ENCODE measurements at regions not wholly inside any gene's neighbourhood (a gene's known extent, or its start where the extent isn't known, plus 50 kb on each side); places are given as distances from the start of the nearest gene placed in this dataset.
"Not testable (repeated sequence)": the region's sequence is repeated elsewhere in the genome, so short reads cannot be mapped to it uniquely, and the experiment has no call there.

- no peak overlapping the region for H3K4me3 ChIP-seq (ENCODE audit: low read depth, low read length)
- DNase-seq (ENCODE audit: low read depth), result no peak
Observed at GRCh38 chr20:12063106-12063684, 145.5 kb downstream of the BTBD3 start.

- DNase-seq (ENCODE audit: low read depth), result no peak
- H3K4me3 ChIP-seq (ENCODE audit: low read depth, low read length), result no peak overlapping the region
Observed at GRCh38 chr20:12064540-12064939, 146.8 kb downstream of the BTBD3 start.

- no peak overlapping the region for H3K4me3 ChIP-seq (ENCODE audit: low read depth, low read length)
- no peak for DNase-seq (ENCODE audit: low read depth)
Observed at GRCh38 chr20:12067686-12068085, 150.0 kb downstream of the BTBD3 start.

GRCh38 chr20:12068121-12068520 lies 150.4 kb downstream of the BTBD3 start:
- DNase-seq (ENCODE audit: low read depth), result no peak
- no peak overlapping the region for H3K4me3 ChIP-seq (ENCODE audit: low read depth, low read length)

- H3K4me3 ChIP-seq (ENCODE audit: low read depth, low read length), result no peak overlapping the region
- no peak for DNase-seq (ENCODE audit: low read depth)
Observed at GRCh38 chr20:12069181-12069580, 151.5 kb downstream of the BTBD3 start.

- no peak overlapping the region for H3K4me3 ChIP-seq (ENCODE audit: low read depth, low read length)
- no peak for DNase-seq (ENCODE audit: low read depth)
Observed at GRCh38 chr20:12072221-12072953, 154.7 kb downstream of the BTBD3 start.

GRCh38 chr20:12072954-12073264 lies 155.2 kb downstream of the BTBD3 start:
- no peak overlapping the region for H3K4me3 ChIP-seq (ENCODE audit: low read depth, low read length)
- DNase-seq (ENCODE audit: low read depth), result no peak

- H3K4me3 ChIP-seq (ENCODE audit: low read depth, low read length), result no peak overlapping the region
- DNase-seq (ENCODE audit: low read depth), result no peak
Observed at GRCh38 chr20:12074111-12074655, 156.5 kb downstream of the BTBD3 start.

- DNase-seq (ENCODE audit: low read depth), result no peak
- no peak overlapping the region for H3K4me3 ChIP-seq (ENCODE audit: low read depth, low read length)
Observed at GRCh38 chr20:12076200-12076599, 158.5 kb downstream of the BTBD3 start.

- no peak overlapping the region for H3K4me3 ChIP-seq (ENCODE audit: low read depth, low read length)
- DNase-seq (ENCODE audit: low read depth), result peak; percentile 25
Observed at GRCh38 chr20:12077875-12078274, 160.2 kb downstream of the BTBD3 start.

- no peak overlapping the region for H3K4me3 ChIP-seq (ENCODE audit: low read depth, low read length)
Observed at GRCh38 chr20:12079490-12079889, 161.8 kb downstream of the BTBD3 start.

GRCh38 chr20:12083269-12083668 lies 165.6 kb downstream of the BTBD3 start:
- no peak overlapping the region for H3K4me3 ChIP-seq (ENCODE audit: low read depth, low read length)
- DNase-seq (ENCODE audit: low read depth), result no peak

More at GRCh38 chr20:12079490-12079889, 161.8 kb downstream of the BTBD3 start:
- DNase-seq (ENCODE audit: low read depth), result no peak

- DNase-seq (ENCODE audit: low read depth), result no peak
- H3K4me3 ChIP-seq (ENCODE audit: low read depth, low read length), result no peak overlapping the region
Observed at GRCh38 chr20:12084482-12084881, 166.8 kb downstream of the BTBD3 start.

- no peak overlapping the region for H3K4me3 ChIP-seq (ENCODE audit: low read depth, low read length)
- DNase-seq (ENCODE audit: low read depth), result no peak
Observed at GRCh38 chr20:12086359-12086758, 168.7 kb downstream of the BTBD3 start.

GRCh38 chr20:12090920-12091319 lies 173.2 kb downstream of the BTBD3 start:
- no peak for DNase-seq (ENCODE audit: low read depth)
- H3K4me3 ChIP-seq (ENCODE audit: low read depth, low read length), result no peak overlapping the region

- no peak for DNase-seq (ENCODE audit: low read depth)
- no peak overlapping the region for H3K4me3 ChIP-seq (ENCODE audit: low read depth, low read length)
Observed at GRCh38 chr20:12093057-12093796, 175.5 kb downstream of the BTBD3 start.

GRCh38 chr20:12093797-12094190 lies 176.1 kb downstream of the BTBD3 start:
- H3K4me3 ChIP-seq (ENCODE audit: low read depth, low read length); DNase-seq (ENCODE audit: low read depth): not testable (repeated sequence)

- no peak for DNase-seq (ENCODE audit: low read depth)
- H3K4me3 ChIP-seq (ENCODE audit: low read depth, low read length), result no peak overlapping the region
Observed at GRCh38 chr20:12095180-12095920, 177.7 kb downstream of the BTBD3 start.

GRCh38 chr20:12098421-12098820 lies 180.7 kb downstream of the BTBD3 start:
- H3K4me3 ChIP-seq (ENCODE audit: low read depth, low read length), result no peak overlapping the region
- no peak for DNase-seq (ENCODE audit: low read depth)

- DNase-seq (ENCODE audit: low read depth), result no peak
- H3K4me3 ChIP-seq (ENCODE audit: low read depth, low read length), result no peak overlapping the region
Observed at GRCh38 chr20:12108846-12109245, 191.2 kb downstream of the BTBD3 start.

Measured in skeletal muscle cell (primary cell).